Osteocyte (in vitro differentiated cells): ENCODE measurements at regions not wholly inside any gene's neighbourhood (a gene's known extent, or its start where the extent isn't known, plus 50 kb on each side); places are given as distances from the start of the nearest gene placed in this dataset.

ENCODE experiments used
- DNase-seq: peaks from one replicate; pipeline ENCODE4 v3.0.0; 2021; ENCODE audit warnings: mixed read lengths; ENCODE audit not compliant: unreplicated experiment; ENCODE audit errors: extremely low spot score
- H3K27ac Mint-ChIP-seq: one replicate; pipeline ENCODE4 v1.8.0; 2021; ENCODE audit warnings: mild to moderate bottlenecking, mixed read lengths; ENCODE audit not compliant: unreplicated experiment
- H3K27me3 Mint-ChIP-seq: one replicate; pipeline ENCODE4 v1.8.0; 2021; ENCODE audit warnings: mixed read lengths; ENCODE audit not compliant: unreplicated experiment
- H3K36me3 Mint-ChIP-seq: one replicate; pipeline ENCODE4 v1.8.0; 2021; ENCODE audit warnings: mixed read lengths; ENCODE audit not compliant: unreplicated experiment
- H3K4me1 Mint-ChIP-seq: one replicate; pipeline ENCODE4 v1.8.0; 2021; ENCODE audit warnings: mixed read lengths; ENCODE audit not compliant: unreplicated experiment
- H3K4me3 Mint-ChIP-seq: one replicate; pipeline ENCODE4 v1.8.0; 2021; ENCODE audit warnings: mild to moderate bottlenecking, moderate library complexity, mixed read lengths; ENCODE audit not compliant: unreplicated experiment
- H3K9me3 Mint-ChIP-seq: one replicate; pipeline ENCODE4 v1.8.0; 2021; ENCODE audit warnings: mixed read lengths; ENCODE audit not compliant: unreplicated experiment
- TF ChIP-seq, protein P1 (sequence below): fragments of 200-600 bp; sonication (generic); IDR thresholded peaks from 2 replicates; pipeline ENCODE4 v1.5.0; 2021; ENCODE audit warnings: antibody characterized with exemption, mild to moderate bottlenecking, moderate library complexity

- H3K9me3 Mint-ChIP-seq: peaks cover 19% of the 10 kb centered on the region
- H3K4me1 Mint-ChIP-seq: no peaks in the 10 kb centered on the region
- H3K27ac Mint-ChIP-seq: no peak overlapping the region
- TF ChIP-seq, protein P1, sequence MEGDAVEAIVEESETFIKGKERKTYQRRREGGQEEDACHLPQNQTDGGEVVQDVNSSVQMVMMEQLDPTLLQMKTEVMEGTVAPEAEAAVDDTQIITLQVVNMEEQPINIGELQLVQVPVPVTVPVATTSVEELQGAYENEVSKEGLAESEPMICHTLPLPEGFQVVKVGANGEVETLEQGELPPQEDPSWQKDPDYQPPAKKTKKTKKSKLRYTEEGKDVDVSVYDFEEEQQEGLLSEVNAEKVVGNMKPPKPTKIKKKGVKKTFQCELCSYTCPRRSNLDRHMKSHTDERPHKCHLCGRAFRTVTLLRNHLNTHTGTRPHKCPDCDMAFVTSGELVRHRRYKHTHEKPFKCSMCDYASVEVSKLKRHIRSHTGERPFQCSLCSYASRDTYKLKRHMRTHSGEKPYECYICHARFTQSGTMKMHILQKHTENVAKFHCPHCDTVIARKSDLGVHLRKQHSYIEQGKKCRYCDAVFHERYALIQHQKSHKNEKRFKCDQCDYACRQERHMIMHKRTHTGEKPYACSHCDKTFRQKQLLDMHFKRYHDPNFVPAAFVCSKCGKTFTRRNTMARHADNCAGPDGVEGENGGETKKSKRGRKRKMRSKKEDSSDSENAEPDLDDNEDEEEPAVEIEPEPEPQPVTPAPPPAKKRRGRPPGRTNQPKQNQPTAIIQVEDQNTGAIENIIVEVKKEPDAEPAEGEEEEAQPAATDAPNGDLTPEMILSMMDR: no peak
- no peak for DNase-seq
- H3K36me3 Mint-ChIP-seq: no peaks in the 10 kb centered on the region
- no peak overlapping the region for H3K4me3 Mint-ChIP-seq
- H3K27me3 Mint-ChIP-seq: no peaks in the 10 kb centered on the region
These were observed 625.0 kb downstream of the MCTP2 start for GRCh38 chr15:94856267-94856854.

GRCh38 chr15:94857466-94857865 is 626.1 kb downstream of the MCTP2 start:
- no peaks in the 10 kb centered on the region for H3K36me3 Mint-ChIP-seq
- DNase-seq: no peak

GRCh38 chr15:94858011-94858410 is 626.6 kb downstream of the MCTP2 start:
- no peak overlapping the region for H3K4me3 Mint-ChIP-seq
- no peak overlapping the region for H3K27ac Mint-ChIP-seq
- H3K27me3 Mint-ChIP-seq: no peaks in the 10 kb centered on the region
- no peaks in the 10 kb centered on the region for H3K36me3 Mint-ChIP-seq
- TF ChIP-seq, protein P1: no peak
- H3K9me3 Mint-ChIP-seq: peaks cover 18% of the 10 kb centered on the region
- DNase-seq: no peak
- H3K4me1 Mint-ChIP-seq: no peaks in the 10 kb centered on the region

More at GRCh38 chr15:94857466-94857865, 626.1 kb downstream of the MCTP2 start:
- H3K4me3 Mint-ChIP-seq: no peak overlapping the region
- no peaks in the 10 kb centered on the region for H3K4me1 Mint-ChIP-seq
- no peaks in the 10 kb centered on the region for H3K27me3 Mint-ChIP-seq
- TF ChIP-seq, protein P1: no peak
- H3K9me3 Mint-ChIP-seq: peaks cover 15% of the 10 kb centered on the region
- no peak overlapping the region for H3K27ac Mint-ChIP-seq

DNA sequence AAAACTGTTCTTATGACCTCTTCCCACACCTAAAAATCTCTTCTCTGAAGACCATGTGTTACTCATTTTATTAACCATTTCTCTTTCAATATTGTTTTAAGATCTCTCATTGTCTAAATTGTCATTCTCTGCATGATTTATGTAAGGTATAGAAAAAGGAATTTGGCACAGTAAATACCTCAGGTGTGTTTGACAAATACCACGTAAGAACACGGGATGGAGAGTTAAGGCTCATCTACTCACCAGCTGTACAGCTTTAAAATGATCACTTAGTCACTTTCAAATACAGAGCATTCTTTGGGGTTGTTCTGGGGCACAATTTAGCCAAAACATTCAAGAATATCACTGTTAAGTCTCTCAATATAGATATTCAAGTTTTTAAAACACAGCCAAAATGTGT is 627.1 kb downstream of the MCTP2 start:
- Mint-ChIP-seq H3K36me3 (no peaks in the 10 kb centered on the region), H3K27me3 (no peaks in the 10 kb centered on the region), H3K27ac (no peak overlapping the region), H3K9me3 (peaks cover 20% of the 10 kb centered on the region), H3K4me1 (no peaks in the 10 kb centered on the region), H3K4me3 (no peak overlapping the region)
- TF ChIP-seq, protein P1: no peak
- DNase-seq: no peak

DNA sequence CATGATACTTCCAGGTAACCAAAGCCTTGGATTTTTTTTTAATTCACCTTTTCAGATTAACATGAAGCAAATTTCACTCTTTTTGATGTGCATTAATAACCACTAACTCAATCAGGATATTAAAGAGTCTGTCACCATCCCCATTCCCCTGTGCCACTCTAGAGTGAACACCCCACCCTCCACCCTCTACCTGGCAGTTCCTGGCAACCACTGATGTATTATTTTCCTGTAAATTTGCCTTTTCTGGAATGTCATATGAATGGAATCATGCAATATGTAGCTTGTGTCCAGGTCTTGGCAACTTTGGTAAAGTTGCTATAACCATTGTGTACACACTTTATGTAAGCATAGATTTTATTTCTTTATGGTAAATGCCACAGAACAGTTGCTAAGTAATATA is 627.6 kb downstream of the MCTP2 start:
- TF ChIP-seq, protein P1: no peak
- H3K27ac Mint-ChIP-seq: no peak overlapping the region
- no peaks in the 10 kb centered on the region for H3K36me3 Mint-ChIP-seq
- peaks cover 25% of the 10 kb centered on the region for H3K9me3 Mint-ChIP-seq
- H3K4me3 Mint-ChIP-seq: no peak overlapping the region
- H3K4me1 Mint-ChIP-seq: no peaks in the 10 kb centered on the region
- no peak for DNase-seq
- H3K27me3 Mint-ChIP-seq: no peaks in the 10 kb centered on the region
